Cardiac muscle cell (in vitro differentiated cells and primary cell): ENCODE measurements at regions not wholly inside any gene's neighbourhood (a gene's known extent, or its start where the extent isn't known, plus 50 kb on each side); places are given as distances from the start of the nearest gene placed in this dataset.

Source experiments
- DNase-seq, 2 donors: peaks; one replicate each; pipeline versions ENCODE4 v3.0.0 to v3.0.0-alpha.2; 2010 to 2017; ENCODE audit warnings: low read depth in 1 of 2, low spot score in 1 of 2
- H3K27ac ChIP-seq: fragments of 200-600 bp; sonication (generic); 2 replicates; pipeline ENCODE4 v1.5.1; 2016
- H3K27me3 ChIP-seq: fragments of 200-600 bp; sonication (generic); 2 replicates; pipeline ENCODE4 v1.6.0; 2016; ENCODE audit warnings: control low read depth
- H3K36me3 ChIP-seq: fragments of 200-600 bp; sonication (generic); 2 replicates; pipeline ENCODE4 v1.5.1; 2016; ENCODE audit warnings: control low read depth
- H3K4me1 ChIP-seq: fragments of 200-600 bp; sonication (generic); 2 replicates; pipeline ENCODE4 v1.8.1; 2017; ENCODE audit warnings: low read depth, mild to moderate bottlenecking, mixed run types
- H3K4me3 ChIP-seq: fragments of 200-600 bp; sonication (generic); 2 replicates; pipeline ENCODE4 v1.5.1; 2016; ENCODE audit warnings: mild to moderate bottlenecking
- H3K9me3 ChIP-seq: fragments of 200-600 bp; sonication (generic); 2 replicates; pipeline ENCODE4 v1.5.1; 2017; ENCODE audit warnings: low read depth, mild to moderate bottlenecking, control low read depth
- TF ChIP-seq, protein P1 (sequence below): IDR thresholded peaks from 2 replicates; pipeline ENCODE4 v1.5.1; 2012; ENCODE audit warnings: low read depth, mild to moderate bottlenecking, low read length

DNA sequence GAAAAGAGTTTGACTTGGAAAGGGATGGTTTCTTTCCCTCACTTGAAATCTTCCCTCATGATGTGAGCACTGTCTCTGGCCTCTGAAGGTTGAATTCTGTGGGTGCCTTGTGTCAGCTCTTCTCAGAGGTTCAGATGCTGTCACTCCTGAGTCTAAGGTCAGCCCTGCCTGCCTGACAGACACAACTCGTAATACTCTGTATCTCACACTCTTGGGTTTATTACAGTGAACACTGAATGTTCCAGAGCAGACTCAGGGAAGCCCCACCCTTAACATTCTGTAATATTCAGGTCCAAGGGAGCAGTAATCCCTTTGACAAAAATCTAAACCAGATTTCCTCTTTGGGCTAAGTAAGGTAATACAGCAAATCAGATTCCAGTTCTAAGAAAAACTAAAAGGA is 837.8 kb downstream of the QKI start:
- no peaks in the 10 kb centered on the region for H3K4me1 ChIP-seq
- H3K27ac ChIP-seq: no peak overlapping the region
- H3K27me3 ChIP-seq: no peaks in the 10 kb centered on the region
- no peak overlapping the region for H3K4me3 ChIP-seq
- TF ChIP-seq, protein P1, sequence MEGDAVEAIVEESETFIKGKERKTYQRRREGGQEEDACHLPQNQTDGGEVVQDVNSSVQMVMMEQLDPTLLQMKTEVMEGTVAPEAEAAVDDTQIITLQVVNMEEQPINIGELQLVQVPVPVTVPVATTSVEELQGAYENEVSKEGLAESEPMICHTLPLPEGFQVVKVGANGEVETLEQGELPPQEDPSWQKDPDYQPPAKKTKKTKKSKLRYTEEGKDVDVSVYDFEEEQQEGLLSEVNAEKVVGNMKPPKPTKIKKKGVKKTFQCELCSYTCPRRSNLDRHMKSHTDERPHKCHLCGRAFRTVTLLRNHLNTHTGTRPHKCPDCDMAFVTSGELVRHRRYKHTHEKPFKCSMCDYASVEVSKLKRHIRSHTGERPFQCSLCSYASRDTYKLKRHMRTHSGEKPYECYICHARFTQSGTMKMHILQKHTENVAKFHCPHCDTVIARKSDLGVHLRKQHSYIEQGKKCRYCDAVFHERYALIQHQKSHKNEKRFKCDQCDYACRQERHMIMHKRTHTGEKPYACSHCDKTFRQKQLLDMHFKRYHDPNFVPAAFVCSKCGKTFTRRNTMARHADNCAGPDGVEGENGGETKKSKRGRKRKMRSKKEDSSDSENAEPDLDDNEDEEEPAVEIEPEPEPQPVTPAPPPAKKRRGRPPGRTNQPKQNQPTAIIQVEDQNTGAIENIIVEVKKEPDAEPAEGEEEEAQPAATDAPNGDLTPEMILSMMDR: no peak
- H3K36me3 ChIP-seq: no peaks in the 10 kb centered on the region
- H3K9me3 ChIP-seq: no peaks in the 10 kb centered on the region
- no peak for DNase-seq

DNA sequence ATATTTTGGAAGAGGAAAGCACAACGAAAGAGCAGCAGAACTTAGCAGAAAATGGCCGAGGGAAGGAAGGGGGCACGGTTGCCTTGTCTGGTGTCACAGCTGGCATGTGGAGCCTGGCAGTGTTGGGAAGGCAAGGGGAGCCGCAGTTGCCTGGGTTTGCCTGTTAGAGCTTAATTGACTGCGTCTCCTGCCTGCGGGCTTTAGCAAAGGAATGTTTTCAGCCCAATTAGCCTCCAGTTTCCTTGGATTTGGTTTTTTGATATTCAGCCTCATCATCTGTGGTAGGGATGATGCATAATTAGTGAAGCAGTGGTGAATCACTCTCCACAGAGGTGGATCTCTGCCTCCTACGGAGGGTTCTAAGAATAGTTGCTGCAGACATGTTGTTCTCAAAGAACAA is 832.6 kb downstream of the QKI start:
- no peaks in the 10 kb centered on the region for H3K4me1 ChIP-seq
- DNase-seq: no peak

DNA sequence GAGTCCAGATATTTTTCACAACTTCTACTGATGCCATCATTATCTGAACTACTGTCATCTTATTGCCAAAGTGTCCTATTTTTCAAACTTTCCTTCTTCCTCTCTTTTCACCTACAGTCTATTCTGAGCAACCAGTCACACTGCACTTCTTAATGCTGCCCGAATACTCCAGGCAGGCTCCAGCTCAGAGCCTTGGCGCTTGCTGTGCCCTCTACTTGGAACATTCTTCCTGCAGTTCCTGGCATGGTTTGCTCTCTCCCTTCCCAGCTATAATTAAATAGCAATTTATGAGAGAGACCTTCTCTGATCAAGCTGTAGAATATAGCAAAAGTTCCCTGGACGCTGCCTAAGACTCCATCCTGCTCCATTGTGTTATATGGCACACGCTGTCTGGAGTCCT is 831.6 kb downstream of the QKI start:
- no peak overlapping the region for H3K27ac ChIP-seq
- DNase-seq: no peak
- H3K27me3 ChIP-seq: no peaks in the 10 kb centered on the region
- H3K4me3 ChIP-seq: no peak overlapping the region
- H3K36me3 ChIP-seq: no peaks in the 10 kb centered on the region
- H3K4me1 ChIP-seq: no peaks in the 10 kb centered on the region
- TF ChIP-seq, protein P1: no peak
- no peaks in the 10 kb centered on the region for H3K9me3 ChIP-seq

More for the DNA sequence above, 832.6 kb downstream of the QKI start:
- Histone ChIP-seq H3K9me3 (no peaks in the 10 kb centered on the region), H3K27me3 (no peaks in the 10 kb centered on the region), H3K4me3 (no peak overlapping the region), H3K36me3 (no peaks in the 10 kb centered on the region), H3K27ac (no peak overlapping the region)
- TF ChIP-seq, protein P1: no peak

DNA sequence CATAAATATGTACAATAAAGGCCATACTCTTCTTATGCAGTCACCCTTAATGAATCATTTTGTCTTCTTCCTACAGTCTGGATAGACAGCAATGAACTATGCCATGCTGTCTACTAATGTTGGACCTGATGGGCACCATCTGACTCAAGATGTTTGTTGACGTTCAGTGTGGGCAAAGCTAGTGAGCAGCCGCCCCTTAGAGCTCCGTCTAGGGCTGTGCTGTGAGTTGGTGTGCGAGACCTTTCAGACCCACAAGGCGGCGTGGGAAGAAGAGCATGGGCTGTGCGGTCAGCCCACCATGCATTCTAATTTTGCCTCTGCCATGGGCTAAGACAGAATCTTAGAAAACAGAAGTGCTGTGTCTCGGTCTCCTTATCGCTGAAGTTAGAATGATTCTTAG is 829.4 kb downstream of the QKI start:
- Histone ChIP-seq H3K9me3 (no peaks in the 10 kb centered on the region), H3K27me3 (no peaks in the 10 kb centered on the region), H3K4me1 (no peaks in the 10 kb centered on the region), H3K4me3 (no peak overlapping the region), H3K36me3 (no peaks in the 10 kb centered on the region), H3K27ac (no peak overlapping the region)
- DNase-seq: no peak
- TF ChIP-seq, protein P1: no peak

DNA sequence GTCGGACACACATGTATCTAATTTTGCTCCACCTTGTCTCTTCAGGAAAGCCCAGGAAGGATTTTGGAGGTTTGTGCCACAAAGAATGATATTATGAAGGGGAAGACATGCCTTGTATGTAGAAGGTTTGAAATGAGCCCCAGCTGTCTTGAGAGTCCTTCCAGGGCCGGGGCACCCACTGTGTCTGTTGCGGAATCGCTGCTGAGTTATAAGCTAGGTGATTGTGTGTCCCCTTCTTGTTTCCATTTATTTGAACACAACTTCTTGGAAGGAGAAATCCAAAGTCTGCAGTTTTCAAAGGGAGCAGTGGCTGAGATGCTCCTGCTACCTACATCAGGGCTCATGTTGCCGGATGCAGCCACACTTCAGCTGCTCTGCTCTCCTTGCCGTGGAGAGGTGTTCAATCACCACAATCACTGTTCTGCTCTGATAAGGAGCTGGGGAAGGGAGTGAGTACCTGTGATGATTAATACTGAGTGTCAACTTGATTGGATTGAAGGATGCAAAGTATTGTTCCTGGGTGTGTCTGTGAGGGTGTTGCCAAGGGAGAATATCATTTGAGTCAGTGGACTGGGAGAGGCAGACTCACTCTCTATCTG is 828.6 kb downstream of the QKI start:
- Histone ChIP-seq H3K27ac (no peak overlapping the region), H3K9me3 (no peaks in the 10 kb centered on the region), H3K27me3 (no peaks in the 10 kb centered on the region), H3K36me3 (no peaks in the 10 kb centered on the region), H3K4me1 (no peaks in the 10 kb centered on the region), H3K4me3 (no peak overlapping the region)
- TF ChIP-seq, protein P1: no peak
- no peak for DNase-seq
